Uterus (tissue), 3 donors: ENCODE measurements at regions not wholly inside any gene's neighbourhood (a gene's known extent, or its start where the extent isn't known, plus 50 kb on each side); places are given as distances from the start of the nearest gene placed in this dataset.

ENCODE experiments used
- DNase-seq, 2 donors: peaks; one replicate each; pipeline ENCODE4 v3.0.0-alpha.2; 2019 to 2020
- H3K27ac ChIP-seq, 2 donors: fragments of 200-600 bp; sonication (generic); 1 replicate in 1 of 2; 2 replicates in 1 of 2; pipeline ENCODE4 v1.5.1; 2016 to 2018
- H3K27me3 ChIP-seq, 2 donors: fragments of 200-600 bp; sonication (generic); one replicate each; pipeline ENCODE4 v1.5.1; 2018 to 2019; ENCODE audit warnings: control low read depth in 1 of 2
- H3K36me3 ChIP-seq, 2 donors: fragments of 200-600 bp; sonication (generic); one replicate each; pipeline ENCODE4 v1.5.1; 2019; ENCODE audit warnings: control low read depth in 1 of 2
- H3K4me1 ChIP-seq, 2 donors: fragments of 200-600 bp; sonication (generic); one replicate each; pipeline ENCODE4 v1.5.1; 2018 to 2019; ENCODE audit warnings: control low read depth in 1 of 2
- H3K4me3 ChIP-seq, 2 donors: fragments of 200-600 bp; sonication (generic); 1 replicate in 1 of 2; 2 replicates in 1 of 2; pipeline ENCODE4 v1.5.1; 2018 to 2019; ENCODE audit warnings: mild to moderate bottlenecking in 1 of 2
- H3K9me3 ChIP-seq, 2 donors: fragments of 200-600 bp; sonication (generic); one replicate each; pipeline ENCODE4 v1.5.1; 2019; ENCODE audit warnings: control low read depth in 1 of 2
- CTCF ChIP-seq, 4 experiments: fragments of 200-600 bp in 2 of 4; fragments of 450-650 bp in 2 of 4; sonication (generic) in 2 of 4; IDR thresholded peaks; one replicate each; pipeline ENCODE4 v1.5.1; 2016 to 2019; ENCODE audit warnings: antibody characterized with exemption in 4 of 4, mild to moderate bottlenecking in 2 of 4, moderate library complexity in 1 of 4
- POLR2A ChIP-seq, 2 donors: fragments of 450-650 bp; IDR thresholded peaks; one replicate each; pipeline ENCODE4 v1.6.1; 2016; ENCODE audit warnings: antibody characterized with exemption in 2 of 2, mild to moderate bottlenecking in 1 of 2, moderate library complexity in 1 of 2
- intact Hi-C: fragments of 100-400 bp; cut with DNase I; formaldehyde crosslinking; loops from one replicate; pipeline ENCODE4 v1.15.1; 2023; ENCODE audit warnings: low total_unique reads
- donor health status: DM: yes; HTN: yes; CAD: no.

- Histone ChIP-seq H3K4me3 (no peak overlapping the region), H3K36me3 (no peaks in the 10 kb centered on the region), H3K4me1 (no peaks in the 10 kb centered on the region), H3K27me3 (no peaks in the 10 kb centered on the region), H3K9me3 (no peaks in the 10 kb centered on the region), H3K27ac (no peak overlapping the region)
- DNase-seq: no peak
- intact Hi-C loops: no loop called here
- TF ChIP-seq CTCF (IDR thresholded peaks at IDR 0.05): no peak
- no peak for TF ChIP-seq POLR2A (IDR thresholded peaks at IDR 0.05)
These were observed 396.9 kb downstream of the LRIG3 start for GRCh38 chr12:58523360-58523759.

- Histone ChIP-seq H3K36me3 (no peaks in the 10 kb centered on the region), H3K27me3 (no peaks in the 10 kb centered on the region), H3K27ac (no peak overlapping the region), H3K4me1 (no peaks in the 10 kb centered on the region), H3K4me3 (no peak overlapping the region), H3K9me3 (no peaks in the 10 kb centered on the region)
- no peak for DNase-seq
- intact Hi-C loops: no loop called here
- TF ChIP-seq POLR2A (IDR thresholded peaks at IDR 0.05) (no peak), CTCF (IDR thresholded peaks at IDR 0.05) (no peak)
These were observed 392.0 kb downstream of the LRIG3 start for GRCh38 chr12:58528271-58528670.

DNA sequence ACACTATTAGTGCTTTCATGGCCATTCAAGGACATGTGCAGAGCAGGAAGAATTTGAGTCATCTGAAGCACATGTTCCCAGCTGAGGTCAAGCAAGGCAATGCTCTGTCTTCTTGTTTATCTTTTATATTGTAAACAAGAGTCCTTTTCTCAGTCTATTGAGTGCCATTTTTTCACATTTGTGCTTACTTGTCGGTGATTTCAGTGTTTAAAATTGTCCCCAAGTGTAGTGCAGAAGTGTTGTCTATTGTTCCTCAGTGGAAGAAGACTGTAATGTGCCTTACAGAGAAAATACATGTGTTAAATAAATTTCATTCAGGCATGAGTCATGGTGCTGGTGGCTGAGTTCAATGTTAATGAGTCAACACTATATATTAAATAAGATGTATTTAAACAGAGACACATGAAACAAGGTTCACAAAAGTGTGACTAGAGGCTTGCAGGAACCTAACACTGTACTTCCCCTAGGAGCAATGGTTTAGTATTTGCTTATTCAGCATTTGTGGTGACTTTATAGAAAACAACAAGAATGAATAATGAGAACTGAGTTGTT lies 391.1 kb downstream of the LRIG3 start:
- no peak for DNase-seq
- H3K4me3 ChIP-seq: no peak overlapping the region
- H3K4me1 ChIP-seq: no peaks in the 10 kb centered on the region
- TF ChIP-seq CTCF (IDR thresholded peaks at IDR 0.05): no peak
- no peak for TF ChIP-seq POLR2A (IDR thresholded peaks at IDR 0.05)
- H3K9me3 ChIP-seq: no peaks in the 10 kb centered on the region
- intact Hi-C loops: no loop called here
- H3K36me3 ChIP-seq: no peaks in the 10 kb centered on the region
- no peaks in the 10 kb centered on the region for H3K27me3 ChIP-seq
- peak overlapping the region in 1 of 2 donors; percentile 29 for H3K27ac ChIP-seq

GRCh38 chr12:58529897-58530741 lies 390.2 kb downstream of the LRIG3 start:
- no peak for TF ChIP-seq CTCF (IDR thresholded peaks at IDR 0.05)
- no peak for TF ChIP-seq POLR2A (IDR thresholded peaks at IDR 0.05)
- DNase-seq: no peak
- peak overlapping the region in 1 of 2 donors; percentile 29 for H3K27ac ChIP-seq
- H3K27me3 ChIP-seq: no peaks in the 10 kb centered on the region
- H3K36me3 ChIP-seq: no peaks in the 10 kb centered on the region
- intact Hi-C loops: no loop called here
- no peaks in the 10 kb centered on the region for H3K9me3 ChIP-seq
- no peaks in the 10 kb centered on the region for H3K4me1 ChIP-seq
- no peak overlapping the region for H3K4me3 ChIP-seq

DNA sequence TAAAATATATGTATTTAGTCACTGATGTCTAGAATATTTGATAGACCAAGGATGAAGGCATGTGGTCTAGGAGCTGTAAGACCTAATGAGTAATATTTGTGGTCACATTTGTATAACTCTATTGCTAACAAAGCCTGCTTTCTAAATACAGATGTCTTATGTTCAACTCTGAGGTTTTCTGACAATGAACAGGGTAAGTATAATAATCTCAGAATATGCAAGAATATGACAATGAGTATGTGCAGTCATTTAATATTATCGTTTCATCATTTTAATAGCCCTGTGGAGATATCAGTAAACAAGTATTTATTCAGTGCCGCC lies 389.6 kb downstream of the LRIG3 start:
- H3K27me3 ChIP-seq: no peaks in the 10 kb centered on the region
- no peak for DNase-seq
- H3K27ac ChIP-seq: no peak overlapping the region
- H3K9me3 ChIP-seq: no peaks in the 10 kb centered on the region
- no peak overlapping the region for H3K4me3 ChIP-seq
- intact Hi-C loops: no loop called here
- TF ChIP-seq CTCF (IDR thresholded peaks at IDR 0.05) (no peak), POLR2A (IDR thresholded peaks at IDR 0.05) (no peak)
- no peaks in the 10 kb centered on the region for H3K36me3 ChIP-seq
- no peaks in the 10 kb centered on the region for H3K4me1 ChIP-seq
